Mesothelial cell of epicardium (in vitro differentiated cells): ENCODE measurements at regions not wholly inside any gene's neighbourhood (a gene's known extent, or its start where the extent isn't known, plus 50 kb on each side); places are given as distances from the start of the nearest gene placed in this dataset.
A peak's percentile ranks its signal among the peaks of the same experiment; 100 is the strongest.

Experiments used
- DNase-seq, 2 experiments: peaks; one replicate each; pipeline ENCODE4 v3.0.0; 2021; ENCODE audit warnings: low spot score in 2 of 2; ENCODE audit not compliant: unreplicated experiment in 2 of 2
- H3K27ac Mint-ChIP-seq: 2 replicates; pipeline ENCODE4 v1.8.0; 2021; ENCODE audit warnings: mixed read lengths
- H3K27me3 Mint-ChIP-seq: 2 replicates; pipeline ENCODE4 v1.8.0; 2021; ENCODE audit warnings: low read depth, mixed read lengths
- H3K36me3 Mint-ChIP-seq: 2 replicates; pipeline ENCODE4 v1.8.0; 2021; ENCODE audit warnings: mixed read lengths
- H3K4me1 Mint-ChIP-seq: 2 replicates; pipeline ENCODE4 v1.8.0; 2021; ENCODE audit warnings: mixed read lengths
- H3K4me3 Mint-ChIP-seq: 2 replicates; pipeline ENCODE4 v1.8.0; 2021; ENCODE audit warnings: mild to moderate bottlenecking, moderate library complexity, mixed read lengths
- H3K9me3 Mint-ChIP-seq: 2 replicates; pipeline ENCODE4 v1.8.0; 2021; ENCODE audit warnings: mixed read lengths
- CTCF ChIP-seq: fragments of 200-600 bp; sonication (generic); IDR thresholded peaks from one replicate; pipeline ENCODE4 v1.5.0; 2021; ENCODE audit warnings: antibody characterized with exemption; ENCODE audit not compliant: unreplicated experiment

- no peak for TF ChIP-seq CTCF
- H3K9me3 Mint-ChIP-seq = peaks cover 3% of the 10 kb centered on the region
- H3K27ac Mint-ChIP-seq = no peak overlapping the region
- H3K27me3 Mint-ChIP-seq = peaks cover 8% of the 10 kb centered on the region
- H3K4me1 Mint-ChIP-seq = no peaks in the 10 kb centered on the region
- H3K36me3 Mint-ChIP-seq = no peaks in the 10 kb centered on the region
- no peak for DNase-seq
- no peak overlapping the region for H3K4me3 Mint-ChIP-seq
Measured at GRCh38 chr11:57083641-57084385, 95.1 kb downstream of the OR5AK2 start.

- Mint-ChIP-seq H3K36me3 (no peaks in the 10 kb centered on the region), H3K4me3 (no peak overlapping the region), H3K27me3 (peaks cover 8% of the 10 kb centered on the region), H3K9me3 (peaks cover 3% of the 10 kb centered on the region), H3K27ac (no peak overlapping the region), H3K4me1 (no peaks in the 10 kb centered on the region)
- no peak for DNase-seq
- TF ChIP-seq CTCF = no peak
Measured at GRCh38 chr11:57085611-57086010, 96.1 kb upstream of the LRRC55 start.

- Mint-ChIP-seq H3K4me3 (no peak overlapping the region), H3K27ac (no peak overlapping the region), H3K27me3 (peaks cover 20% of the 10 kb centered on the region), H3K36me3 (no peaks in the 10 kb centered on the region), H3K4me1 (no peaks in the 10 kb centered on the region), H3K9me3 (peaks cover 2% of the 10 kb centered on the region)
- no peak for DNase-seq
- no peak for TF ChIP-seq CTCF
Measured at GRCh38 chr11:57087991-57088390, 93.8 kb upstream of the LRRC55 start.

GRCh38 chr11:57092028-57092698 is 89.6 kb upstream of the LRRC55 start:
- Mint-ChIP-seq H3K4me3 (no peak overlapping the region), H3K9me3 (no peaks in the 10 kb centered on the region), H3K27me3 (peaks cover 19% of the 10 kb centered on the region), H3K27ac (no peak overlapping the region), H3K36me3 (no peaks in the 10 kb centered on the region), H3K4me1 (peaks cover 15% of the 10 kb centered on the region)
- no peak for DNase-seq
- no peak for TF ChIP-seq CTCF

- Mint-ChIP-seq H3K27me3 (peaks cover 16% of the 10 kb centered on the region), H3K9me3 (no peaks in the 10 kb centered on the region), H3K36me3 (no peaks in the 10 kb centered on the region), H3K4me1 (peaks cover 25% of the 10 kb centered on the region), H3K27ac (peak overlapping the region; percentile 28), H3K4me3 (no peak overlapping the region)
- no peak for TF ChIP-seq CTCF
- no peak for DNase-seq
Measured at GRCh38 chr11:57094181-57094935, 87.4 kb upstream of the LRRC55 start.
